ENCODE measurements at regions not wholly inside any gene's neighbourhood (a gene's known extent, or its start where the extent isn't known, plus 50 kb on each side); places are given as distances from the start of the nearest gene placed in this dataset.

GRCh38 chr9:129379886-129380285 lies 201.8 kb upstream of the IER5L start:
- no peak for ATAC-seq (ENCODE audit: low FRiP score)
- TF ChIP-seq CTCF (IDR thresholded peaks at IDR 0.05) = no peak
- DNase-seq (ENCODE audit: low spot score) = no peak

GRCh38 chr9:129379181-129379836 lies 201.2 kb upstream of the IER5L start:
- ATAC-seq (ENCODE audit: low FRiP score) (no peak), DNase-seq (ENCODE audit: low spot score) (no peak)

GRCh38 chr9:129377931-129378661 lies 200.0 kb upstream of the IER5L start:
- DNase-seq (ENCODE audit: low spot score) = no peak
- no peak for TF ChIP-seq CTCF (IDR thresholded peaks at IDR 0.05)
- no peak for ATAC-seq (ENCODE audit: low FRiP score)

More at GRCh38 chr9:129379181-129379836, 201.2 kb upstream of the IER5L start:
- no peak for TF ChIP-seq CTCF (IDR thresholded peaks at IDR 0.05)

GRCh38 chr9:129377181-129377580 lies 199.1 kb upstream of the IER5L start:
- DNase-seq (ENCODE audit: low spot score) (no peak), ATAC-seq (ENCODE audit: low FRiP score) (no peak)
- no peak for TF ChIP-seq CTCF (IDR thresholded peaks at IDR 0.05)

GRCh38 chr9:129375845-129376244 lies 197.8 kb upstream of the IER5L start:
- TF ChIP-seq CTCF (IDR thresholded peaks at IDR 0.05) = no peak
- ATAC-seq (ENCODE audit: low FRiP score) (no peak), DNase-seq (ENCODE audit: low spot score) (no peak)

GRCh38 chr9:129374651-129375050 lies 196.6 kb upstream of the IER5L start:
- ATAC-seq (ENCODE audit: low FRiP score) (no peak), DNase-seq (ENCODE audit: low spot score) (no peak)
- no peak for TF ChIP-seq CTCF (IDR thresholded peaks at IDR 0.05)

- ATAC-seq (ENCODE audit: low FRiP score) (no peak), DNase-seq (ENCODE audit: low spot score) (no peak)
- TF ChIP-seq CTCF (IDR thresholded peaks at IDR 0.05) = no peak
These were observed 196.2 kb upstream of the IER5L start for GRCh38 chr9:129374231-129374630.
